Hepatocyte (in vitro differentiated cells): ENCODE measurements at regions not wholly inside any gene's neighbourhood (a gene's known extent, or its start where the extent isn't known, plus 50 kb on each side); places are given as distances from the start of the nearest gene placed in this dataset.

ENCODE experiments used
- DNase-seq: peaks from one replicate; pipeline ENCODE4 v3.0.0-alpha.2; 2016; ENCODE audit warnings: low spot score
- H2AFZ ChIP-seq: fragments of 200-600 bp; sonication (generic); 2 replicates; pipeline ENCODE4 v1.6.0; 2016; ENCODE audit warnings: antibody characterized with exemption, mild to moderate bottlenecking
- H3K27ac ChIP-seq: fragments of 200-600 bp; sonication (generic); 2 replicates; pipeline ENCODE4 v1.5.1; 2016; ENCODE audit warnings: mild to moderate bottlenecking
- H3K27me3 ChIP-seq: fragments of 200-600 bp; sonication (generic); 2 replicates; pipeline ENCODE4 v1.6.1; 2016
- H3K36me3 ChIP-seq: fragments of 200-600 bp; sonication (generic); replicated peaks from 2 replicates; pipeline ENCODE4 v1.5.1; 2016; ENCODE audit warnings: low read depth; ENCODE audit not compliant: insufficient read depth
- H3K4me1 ChIP-seq: fragments of 200-600 bp; sonication (generic); 2 replicates; pipeline ENCODE4 v1.5.1; 2016; ENCODE audit warnings: mild to moderate bottlenecking, moderate library complexity; ENCODE audit not compliant: insufficient read depth
- H3K4me2 ChIP-seq: fragments of 200-600 bp; sonication (generic); 2 replicates; pipeline ENCODE4 v1.6.0; 2016
- H3K4me3 ChIP-seq: fragments of 200-600 bp; sonication (generic); 2 replicates; pipeline ENCODE4 v1.5.1; 2016; ENCODE audit warnings: mild to moderate bottlenecking
- H3K79me2 ChIP-seq: fragments of 200-600 bp; sonication (generic); 2 replicates; pipeline ENCODE4 v1.6.0; 2017; ENCODE audit warnings: mild to moderate bottlenecking
- H3K9me2 ChIP-seq: fragments of 200-600 bp; sonication (generic); replicated peaks from 2 replicates; pipeline ENCODE4 v1.6.0; 2017; ENCODE audit warnings: mild to moderate bottlenecking; ENCODE audit not compliant: insufficient read depth
- H3K9me3 ChIP-seq: fragments of 200-600 bp; sonication (generic); 2 replicates; pipeline ENCODE4 v1.5.1; 2016; ENCODE audit warnings: low read depth, mild to moderate bottlenecking
- H4K20me1 ChIP-seq: fragments of 200-600 bp; sonication (generic); 2 replicates; pipeline ENCODE4 v1.6.0; 2016; ENCODE audit warnings: mild to moderate bottlenecking; ENCODE audit not compliant: insufficient read depth, poor library complexity, severe bottlenecking
- CTCF ChIP-seq: fragments of 200-600 bp; sonication (generic); IDR thresholded peaks from 2 replicates; pipeline ENCODE4 v1.5.1; 2016; ENCODE audit warnings: antibody characterized with exemption, mild to moderate bottlenecking; ENCODE audit not compliant: poor library complexity
- EZH2 ChIP-seq: fragments of 200-600 bp; sonication (generic); IDR thresholded peaks from 2 replicates; pipeline ENCODE4 v1.6.1; 2016; ENCODE audit warnings: antibody characterized with exemption, mild to moderate bottlenecking, borderline replicate concordance
- EZH2phosphoT487 ChIP-seq: fragments of 200-600 bp; sonication (generic); IDR thresholded peaks from one replicate; pipeline ENCODE4 v1.6.1; 2018; ENCODE audit warnings: antibody characterized with exemption, mild to moderate bottlenecking, low read depth, moderate library complexity; ENCODE audit not compliant: unreplicated experiment, severe bottlenecking
- WGBS: methylation state at CpG from one replicate; pipeline ENCODE4 v1.1.6; 2016; ENCODE audit warnings: low lambda C conversion rate; ENCODE audit errors: missing lambda C conversion rate; 5-methylcytosine and 5-hydroxymethylcytosine counted together

GRCh38 chr1:234713859-234714258 lies 103.9 kb upstream of the IRF2BP2 start:
- Histone ChIP-seq H3K27me3 (no peaks in the 10 kb centered on the region), H3K79me2 (no peaks in the 10 kb centered on the region), H3K9me2 (no peaks in the 10 kb centered on the region), H3K27ac (peak overlapping the region; percentile 96), H3K36me3 (no peaks in the 10 kb centered on the region), H3K4me3 (no peak overlapping the region), H2AFZ (no peak overlapping the region), H3K4me2 (no peak overlapping the region), H4K20me1 (no peaks in the 10 kb centered on the region), H3K9me3 (no peaks in the 10 kb centered on the region), H3K4me1 (peaks cover 60% of the 10 kb centered on the region)
- TF ChIP-seq CTCF = no peak
- no peak for TF ChIP-seq EZH2phosphoT487
- TF ChIP-seq EZH2 = no peak
- DNase-seq = no peak
- 99% methylated on average over 5 of the region's 5 CpGs for WGBS

- no peak overlapping the region for H3K4me2 ChIP-seq
- H3K9me3 ChIP-seq = no peaks in the 10 kb centered on the region
- no peaks in the 10 kb centered on the region for H3K36me3 ChIP-seq
- H2AFZ ChIP-seq = no peak overlapping the region
- H3K79me2 ChIP-seq = no peaks in the 10 kb centered on the region
- no peak for DNase-seq
- WGBS = 91% methylated on average over 11 of the region's 11 CpGs
- peak overlapping the region; percentile 96 for H3K27ac ChIP-seq
- no peak overlapping the region for H3K4me3 ChIP-seq
- peaks cover 55% of the 10 kb centered on the region for H3K4me1 ChIP-seq
- H3K27me3 ChIP-seq = no peaks in the 10 kb centered on the region
- H3K9me2 ChIP-seq = no peaks in the 10 kb centered on the region
- TF ChIP-seq EZH2 = no peak
- TF ChIP-seq EZH2phosphoT487 = no peak
- no peak for TF ChIP-seq CTCF
- no peaks in the 10 kb centered on the region for H4K20me1 ChIP-seq
Measured at GRCh38 chr1:234713440-234713839, 103.5 kb upstream of the IRF2BP2 start.

- Histone ChIP-seq H3K9me2 (no peaks in the 10 kb centered on the region), H3K4me2 (no peak overlapping the region), H3K27ac (peak overlapping the region; percentile 96), H3K4me1 (peaks cover 50% of the 10 kb centered on the region), H4K20me1 (no peaks in the 10 kb centered on the region), H3K36me3 (no peaks in the 10 kb centered on the region), H2AFZ (no peak overlapping the region), H3K27me3 (no peaks in the 10 kb centered on the region), H3K79me2 (no peaks in the 10 kb centered on the region), H3K9me3 (no peaks in the 10 kb centered on the region), H3K4me3 (no peak overlapping the region)
- TF ChIP-seq CTCF (no peak), EZH2 (no peak), EZH2phosphoT487 (no peak)
- DNase-seq = no peak
- WGBS = 74% methylated on average over 5 of the region's 5 CpGs
Measured at GRCh38 chr1:234712891-234713305, 102.9 kb upstream of the IRF2BP2 start.

GRCh38 chr1:234710936-234711724 lies 101.2 kb upstream of the IRF2BP2 start:
- H3K27ac ChIP-seq = peak overlapping the region; percentile 96
- 78% methylated on average over 7 of the region's 7 CpGs for WGBS
- no peaks in the 10 kb centered on the region for H3K9me2 ChIP-seq
- no peak for DNase-seq
- H3K27me3 ChIP-seq = no peaks in the 10 kb centered on the region
- no peak overlapping the region for H3K4me2 ChIP-seq
- peaks cover 33% of the 10 kb centered on the region for H3K4me1 ChIP-seq
- no peak overlapping the region for H2AFZ ChIP-seq
- H3K79me2 ChIP-seq = no peaks in the 10 kb centered on the region
- TF ChIP-seq EZH2 (no peak), EZH2phosphoT487 (no peak), CTCF (no peak)
- no peaks in the 10 kb centered on the region for H3K9me3 ChIP-seq
- no peaks in the 10 kb centered on the region for H4K20me1 ChIP-seq
- no peaks in the 10 kb centered on the region for H3K36me3 ChIP-seq
- no peak overlapping the region for H3K4me3 ChIP-seq
